ENCODE measurements at regions not wholly inside any gene's neighbourhood (a gene's known extent, or its start where the extent isn't known, plus 50 kb on each side); places are given as distances from the start of the nearest gene placed in this dataset.

DNA sequence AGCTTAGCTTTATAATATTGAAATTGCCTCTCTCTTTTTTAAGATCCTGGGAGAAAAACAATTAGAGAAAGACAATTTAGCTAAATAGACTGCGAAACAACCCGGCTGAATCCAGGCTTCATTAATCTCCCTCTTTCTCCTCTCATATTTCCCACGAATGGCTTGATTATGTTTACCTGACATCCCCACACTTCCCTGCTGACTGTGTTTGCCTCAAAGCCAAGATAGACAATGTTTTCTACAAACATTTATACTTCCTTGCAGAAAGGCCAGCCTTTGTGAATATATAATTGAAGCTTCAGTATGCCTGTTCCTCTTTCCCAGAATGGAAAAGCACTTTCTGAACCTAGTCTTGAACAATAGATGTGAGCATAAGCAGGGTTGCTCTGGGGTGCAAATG is 566.8 kb downstream of the PDHA2 start:
- Histone ChIP-seq H2AFZ (ENCODE audit: control insufficient read depth, low read length) (no peak overlapping the region), H3K9me1 (ENCODE audit: control insufficient read depth, extremely low read depth, insufficient read depth, low read length) (no peaks in the 10 kb centered on the region), H3K36me3 (ENCODE audit: control insufficient read depth in 2 of 2, extremely low read depth in 1 of 2, insufficient read depth in 2 of 2, low read length in 2 of 2) (no peaks in the 10 kb centered on the region), H3K9me3 (ENCODE audit: control insufficient read depth, low read depth, low read length) (no peaks in the 10 kb centered on the region), H3K79me2 (ENCODE audit: control insufficient read depth, insufficient read depth, low read length) (no peaks in the 10 kb centered on the region), H3K4me1 (ENCODE audit: control insufficient read depth, extremely low read depth, insufficient read depth, low read length) (no peaks in the 10 kb centered on the region), H3K27ac (ENCODE audit: control insufficient read depth, insufficient read depth, low read length) (no peak overlapping the region), H3K27me3 (ENCODE audit: control insufficient read depth, extremely low read depth, insufficient read depth, low read length) (no peaks in the 10 kb centered on the region), H3K4me2 (ENCODE audit: control insufficient read depth, extremely low read depth, insufficient read depth, low read depth, low read length) (no peak overlapping the region), H3K4me3 (ENCODE audit: control insufficient read depth in 2 of 3, extremely low read depth in 1 of 3, insufficient read depth in 2 of 3, low read depth in 1 of 3, low read length in 3 of 3) (no peak overlapping the region), H3K9ac (ENCODE audit: control insufficient read depth, extremely low read depth, insufficient read depth, low read length) (no peak overlapping the region), H4K20me1 (ENCODE audit: control insufficient read depth, extremely low read depth, insufficient read depth, low read length) (no peaks in the 10 kb centered on the region)
- no peak for DNase-seq (ENCODE audit: low read depth, low spot score)
- dilution Hi-C loops (cut with MboI; ENCODE audit: extremely low pct_ligation_motif_present, low sequenced_read_pairs) = no loop called here
- FAIRE-seq = no peak
- TF ChIP-seq, protein P1, sequence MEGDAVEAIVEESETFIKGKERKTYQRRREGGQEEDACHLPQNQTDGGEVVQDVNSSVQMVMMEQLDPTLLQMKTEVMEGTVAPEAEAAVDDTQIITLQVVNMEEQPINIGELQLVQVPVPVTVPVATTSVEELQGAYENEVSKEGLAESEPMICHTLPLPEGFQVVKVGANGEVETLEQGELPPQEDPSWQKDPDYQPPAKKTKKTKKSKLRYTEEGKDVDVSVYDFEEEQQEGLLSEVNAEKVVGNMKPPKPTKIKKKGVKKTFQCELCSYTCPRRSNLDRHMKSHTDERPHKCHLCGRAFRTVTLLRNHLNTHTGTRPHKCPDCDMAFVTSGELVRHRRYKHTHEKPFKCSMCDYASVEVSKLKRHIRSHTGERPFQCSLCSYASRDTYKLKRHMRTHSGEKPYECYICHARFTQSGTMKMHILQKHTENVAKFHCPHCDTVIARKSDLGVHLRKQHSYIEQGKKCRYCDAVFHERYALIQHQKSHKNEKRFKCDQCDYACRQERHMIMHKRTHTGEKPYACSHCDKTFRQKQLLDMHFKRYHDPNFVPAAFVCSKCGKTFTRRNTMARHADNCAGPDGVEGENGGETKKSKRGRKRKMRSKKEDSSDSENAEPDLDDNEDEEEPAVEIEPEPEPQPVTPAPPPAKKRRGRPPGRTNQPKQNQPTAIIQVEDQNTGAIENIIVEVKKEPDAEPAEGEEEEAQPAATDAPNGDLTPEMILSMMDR (optimal IDR thresholded peaks at IDR 0.05 in 1 of 3, IDR thresholded peaks at IDR 0.05 in 1 of 3, conservative IDR thresholded peaks at IDR 0.05 in 1 of 3; ENCODE audit: extremely low read depth in 1 of 3, insufficient read depth in 2 of 3, low read length in 3 of 3) = no peak
- TF ChIP-seq EZH2 (IDR thresholded peaks at IDR 0.05; ENCODE audit: low read length) = no peak

DNA sequence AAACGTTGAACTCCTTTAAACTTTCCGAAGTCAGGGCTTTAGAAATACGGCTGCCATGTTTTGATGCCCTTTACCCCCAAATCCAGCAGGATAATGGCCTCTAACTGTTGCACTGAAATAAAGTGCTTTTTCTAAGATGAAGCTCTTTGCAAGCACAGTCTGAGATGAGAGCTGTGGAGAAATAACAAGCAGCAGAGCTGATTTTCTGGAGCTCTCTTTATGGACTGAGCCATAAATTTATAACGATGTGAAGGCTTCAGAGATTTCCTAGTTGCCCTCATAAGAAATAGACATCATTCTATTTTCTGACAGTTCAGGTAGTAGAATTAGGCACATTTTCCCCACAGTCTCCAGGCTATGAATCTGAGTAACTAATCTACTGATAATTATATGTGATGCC is 567.3 kb downstream of the PDHA2 start:
- FAIRE-seq (no peak), DNase-seq (ENCODE audit: low read depth, low spot score) (no peak)
- H4K20me1 ChIP-seq (ENCODE audit: control insufficient read depth, extremely low read depth, insufficient read depth, low read length) = no peaks in the 10 kb centered on the region
- no peaks in the 10 kb centered on the region for H3K27me3 ChIP-seq (ENCODE audit: control insufficient read depth, extremely low read depth, insufficient read depth, low read length)
- H3K9me1 ChIP-seq (ENCODE audit: control insufficient read depth, extremely low read depth, insufficient read depth, low read length) = no peaks in the 10 kb centered on the region
- H2AFZ ChIP-seq (ENCODE audit: control insufficient read depth, low read length) = no peak overlapping the region
- H3K4me3 ChIP-seq (ENCODE audit: control insufficient read depth in 2 of 3, extremely low read depth in 1 of 3, insufficient read depth in 2 of 3, low read depth in 1 of 3, low read length in 3 of 3) = no peak overlapping the region
- dilution Hi-C loops (cut with MboI; ENCODE audit: extremely low pct_ligation_motif_present, low sequenced_read_pairs) = no loop called here
- no peaks in the 10 kb centered on the region for H3K36me3 ChIP-seq (ENCODE audit: control insufficient read depth in 2 of 2, extremely low read depth in 1 of 2, insufficient read depth in 2 of 2, low read length in 2 of 2)
- TF ChIP-seq EZH2 (IDR thresholded peaks at IDR 0.05; ENCODE audit: low read length) = no peak
- TF ChIP-seq, protein P1 (optimal IDR thresholded peaks at IDR 0.05 in 1 of 3, IDR thresholded peaks at IDR 0.05 in 1 of 3, conservative IDR thresholded peaks at IDR 0.05 in 1 of 3; ENCODE audit: extremely low read depth in 1 of 3, insufficient read depth in 2 of 3, low read length in 3 of 3) = no peak
- H3K4me2 ChIP-seq (ENCODE audit: control insufficient read depth, extremely low read depth, insufficient read depth, low read depth, low read length) = no peak overlapping the region
- no peak overlapping the region for H3K27ac ChIP-seq (ENCODE audit: control insufficient read depth, insufficient read depth, low read length)
- no peaks in the 10 kb centered on the region for H3K9me3 ChIP-seq (ENCODE audit: control insufficient read depth, low read depth, low read length)
- no peak overlapping the region for H3K9ac ChIP-seq (ENCODE audit: control insufficient read depth, extremely low read depth, insufficient read depth, low read length)
- H3K79me2 ChIP-seq (ENCODE audit: control insufficient read depth, insufficient read depth, low read length) = no peaks in the 10 kb centered on the region
- no peaks in the 10 kb centered on the region for H3K4me1 ChIP-seq (ENCODE audit: control insufficient read depth, extremely low read depth, insufficient read depth, low read length)

Measured in keratinocyte (primary cell).